Liver (tissue), 3 donors: ENCODE measurements at regions not wholly inside any gene's neighbourhood (a gene's known extent, or its start where the extent isn't known, plus 50 kb on each side); places are given as distances from the start of the nearest gene placed in this dataset.

Experiments
- EGR1 ChIP-seq, 2 donors: IDR thresholded peaks; 2 replicates each; pipeline ENCODE4 v1.6.1; 2016 to 2018; ENCODE audit warnings: antibody characterized with exemption in 2 of 2, low read depth in 2 of 2
- RAD21 ChIP-seq, 2 donors: IDR thresholded peaks; 2 replicates each; pipeline ENCODE4 v1.6.1; 2016; ENCODE audit warnings: antibody characterized with exemption in 2 of 2, mild to moderate bottlenecking in 2 of 2
- TAF1 ChIP-seq: conservative IDR thresholded peaks from 2 replicates; pipeline ENCODE4 v1.6.1; 2016; ENCODE audit warnings: antibody characterized with exemption, mild to moderate bottlenecking
- YY1 ChIP-seq: IDR thresholded peaks from 2 replicates; pipeline ENCODE4 v1.6.1; 2016; ENCODE audit warnings: antibody characterized with exemption, mild to moderate bottlenecking
- TF ChIP-seq, protein P1 (sequence below): fragments of 150-350 bp; IDR thresholded peaks from 2 replicates; pipeline ENCODE4 v1.5.1; 2017; ENCODE audit warnings: improper control_type of control experiment, low read depth, low read length; ENCODE audit not compliant: missing input control
- donor health status: healthy.
- donor health status: healthy.

DNA sequence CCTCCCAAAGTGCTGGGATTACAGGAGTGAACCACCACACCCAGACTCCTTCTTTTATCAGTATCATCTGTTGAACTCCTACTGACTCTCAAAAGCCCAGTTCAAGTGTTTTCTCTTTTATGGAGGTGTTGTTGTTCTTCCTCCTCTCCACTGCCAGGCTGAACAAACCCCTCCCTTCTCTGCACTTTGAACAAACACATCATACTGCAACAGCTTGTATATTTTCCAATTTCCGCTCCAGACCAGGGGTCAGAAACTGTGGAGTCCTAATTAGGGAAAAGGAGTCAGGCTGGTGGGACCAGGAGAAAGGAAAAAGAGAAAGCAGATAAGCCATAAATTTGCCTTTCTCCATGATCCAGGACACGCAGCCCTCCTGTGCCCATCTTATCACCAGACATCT is 148.1 kb upstream of the HMHB1 start:
- TF ChIP-seq, protein P1, sequence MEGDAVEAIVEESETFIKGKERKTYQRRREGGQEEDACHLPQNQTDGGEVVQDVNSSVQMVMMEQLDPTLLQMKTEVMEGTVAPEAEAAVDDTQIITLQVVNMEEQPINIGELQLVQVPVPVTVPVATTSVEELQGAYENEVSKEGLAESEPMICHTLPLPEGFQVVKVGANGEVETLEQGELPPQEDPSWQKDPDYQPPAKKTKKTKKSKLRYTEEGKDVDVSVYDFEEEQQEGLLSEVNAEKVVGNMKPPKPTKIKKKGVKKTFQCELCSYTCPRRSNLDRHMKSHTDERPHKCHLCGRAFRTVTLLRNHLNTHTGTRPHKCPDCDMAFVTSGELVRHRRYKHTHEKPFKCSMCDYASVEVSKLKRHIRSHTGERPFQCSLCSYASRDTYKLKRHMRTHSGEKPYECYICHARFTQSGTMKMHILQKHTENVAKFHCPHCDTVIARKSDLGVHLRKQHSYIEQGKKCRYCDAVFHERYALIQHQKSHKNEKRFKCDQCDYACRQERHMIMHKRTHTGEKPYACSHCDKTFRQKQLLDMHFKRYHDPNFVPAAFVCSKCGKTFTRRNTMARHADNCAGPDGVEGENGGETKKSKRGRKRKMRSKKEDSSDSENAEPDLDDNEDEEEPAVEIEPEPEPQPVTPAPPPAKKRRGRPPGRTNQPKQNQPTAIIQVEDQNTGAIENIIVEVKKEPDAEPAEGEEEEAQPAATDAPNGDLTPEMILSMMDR, result no peak
- TF ChIP-seq YY1 (no peak), RAD21 (IDR thresholded peaks at IDR 0.05) (no peak), TAF1 (no peak), EGR1 (IDR thresholded peaks at IDR 0.05; ENCODE audit: low read depth in 2 of 2) (no peak)
